Neural progenitor cell (in vitro differentiated cells): ENCODE measurements at regions not wholly inside any gene's neighbourhood (a gene's known extent, or its start where the extent isn't known, plus 50 kb on each side); places are given as distances from the start of the nearest gene placed in this dataset.
A peak's percentile ranks its signal among the peaks of the same experiment; 100 is the strongest.

Source experiments
- DNase-seq: peaks from one replicate; pipeline ENCODE4 v3.0.0-alpha.2; 2016; ENCODE audit warnings: low spot score
- H2AFZ ChIP-seq: fragments of 200-600 bp; sonication (generic); replicated peaks from 2 replicates; pipeline ENCODE4 v1.6.1; 2016; ENCODE audit warnings: antibody characterized with exemption
- H3F3A ChIP-seq: fragments of 200-600 bp; sonication (generic); 2 replicates; pipeline ENCODE4 v1.6.1; 2016; ENCODE audit warnings: antibody characterized with exemption, low read depth
- H3K27ac ChIP-seq: fragments of 200-600 bp; sonication (generic); 2 replicates; pipeline ENCODE4 v1.5.1; 2016; ENCODE audit warnings: mild to moderate bottlenecking
- H3K27me3 ChIP-seq: fragments of 200-600 bp; sonication (generic); 2 replicates; pipeline ENCODE4 v1.6.1; 2016; ENCODE audit warnings: mild to moderate bottlenecking, moderate library complexity
- H3K36me3 ChIP-seq: fragments of 200-600 bp; sonication (generic); 2 replicates; pipeline ENCODE4 v1.5.1; 2016
- H3K4me1 ChIP-seq: fragments of 200-600 bp; sonication (generic); 2 replicates; pipeline ENCODE4 v1.6.1; 2016; ENCODE audit warnings: mixed run types
- H3K4me2 ChIP-seq: fragments of 200-600 bp; sonication (generic); 2 replicates; pipeline ENCODE4 v1.6.1; 2016
- H3K4me3 ChIP-seq: fragments of 200-600 bp; sonication (generic); 2 replicates; pipeline ENCODE4 v1.5.1; 2016
- H3K79me2 ChIP-seq: fragments of 200-600 bp; sonication (generic); 2 replicates; pipeline ENCODE4 v1.6.1; 2016; ENCODE audit warnings: low read depth
- H3K9ac ChIP-seq: fragments of 200-600 bp; sonication (generic); 2 replicates; pipeline ENCODE4 v1.6.1; 2016
- H3K9me3 ChIP-seq: fragments of 200-600 bp; sonication (generic); 2 replicates; pipeline ENCODE4 v1.5.1; 2016; ENCODE audit warnings: low read depth
- H4K20me1 ChIP-seq: fragments of 200-600 bp; sonication (generic); 2 replicates; pipeline ENCODE4 v1.6.1; 2016; ENCODE audit warnings: low read depth
- H3K27ac Mint-ChIP-seq: 3 replicates; pipeline ENCODE4 v1.8.0; 2021; ENCODE audit warnings: mixed read lengths
- H3K27me3 Mint-ChIP-seq: 2 replicates; pipeline ENCODE4 v1.8.0; 2022; ENCODE audit warnings: low read depth, mild to moderate bottlenecking, inconsistent platforms, moderate library complexity, mixed read lengths; ENCODE audit not compliant: insufficient read depth
- H3K36me3 Mint-ChIP-seq: 3 replicates; pipeline ENCODE4 v1.8.0; 2021; ENCODE audit warnings: mixed read lengths
- H3K4me1 Mint-ChIP-seq: 3 replicates; pipeline ENCODE4 v1.8.0; 2021; ENCODE audit warnings: mixed read lengths
- H3K4me3 Mint-ChIP-seq: 3 replicates; pipeline ENCODE4 v1.8.0; 2021; ENCODE audit warnings: mild to moderate bottlenecking, moderate library complexity, mixed read lengths
- H3K9me3 Mint-ChIP-seq: 3 replicates; pipeline ENCODE4 v1.8.0; 2020; ENCODE audit warnings: mixed read lengths
- EZH2 ChIP-seq: fragments of 200-600 bp; sonication (generic); IDR thresholded peaks from 2 replicates; pipeline ENCODE4 v1.6.1; 2017; ENCODE audit warnings: antibody characterized with exemption, mild to moderate bottlenecking, moderate library complexity
- EZH2phosphoT487 ChIP-seq: fragments of 200-600 bp; sonication (generic); IDR thresholded peaks from 2 replicates; pipeline ENCODE4 v1.6.1; 2017; ENCODE audit warnings: antibody characterized with exemption
- TF ChIP-seq, protein P1 (sequence below): fragments of 200-600 bp; sonication (generic); IDR thresholded peaks from 2 replicates; pipeline ENCODE4 v1.5.1; 2017; ENCODE audit warnings: antibody characterized with exemption, mild to moderate bottlenecking

- Mint-ChIP-seq H3K27me3 (peaks cover 11% of the 10 kb centered on the region), H3K4me3 (peak overlapping the region; percentile 30), H3K9me3 (peaks cover 2% of the 10 kb centered on the region), H3K27ac (peak overlapping the region; percentile 58), H3K4me1 (peaks cover 56% of the 10 kb centered on the region), H3K36me3 (no peaks in the 10 kb centered on the region)
- Histone ChIP-seq H3F3A (peaks cover 14% of the 10 kb centered on the region), H3K4me3 (no peak overlapping the region), H3K9ac (no peak overlapping the region), H3K79me2 (no peaks in the 10 kb centered on the region), H2AFZ (no peak overlapping the region), H3K9me3 (no peaks in the 10 kb centered on the region), H3K36me3 (no peaks in the 10 kb centered on the region), H3K4me1 (peaks cover 22% of the 10 kb centered on the region), H3K4me2 (no peak overlapping the region), H3K27ac (no peak overlapping the region), H3K27me3 (no peaks in the 10 kb centered on the region), H4K20me1 (no peaks in the 10 kb centered on the region)
- DNase-seq = no peak
- TF ChIP-seq EZH2phosphoT487 (no peak), EZH2 (no peak)
- TF ChIP-seq, protein P1, sequence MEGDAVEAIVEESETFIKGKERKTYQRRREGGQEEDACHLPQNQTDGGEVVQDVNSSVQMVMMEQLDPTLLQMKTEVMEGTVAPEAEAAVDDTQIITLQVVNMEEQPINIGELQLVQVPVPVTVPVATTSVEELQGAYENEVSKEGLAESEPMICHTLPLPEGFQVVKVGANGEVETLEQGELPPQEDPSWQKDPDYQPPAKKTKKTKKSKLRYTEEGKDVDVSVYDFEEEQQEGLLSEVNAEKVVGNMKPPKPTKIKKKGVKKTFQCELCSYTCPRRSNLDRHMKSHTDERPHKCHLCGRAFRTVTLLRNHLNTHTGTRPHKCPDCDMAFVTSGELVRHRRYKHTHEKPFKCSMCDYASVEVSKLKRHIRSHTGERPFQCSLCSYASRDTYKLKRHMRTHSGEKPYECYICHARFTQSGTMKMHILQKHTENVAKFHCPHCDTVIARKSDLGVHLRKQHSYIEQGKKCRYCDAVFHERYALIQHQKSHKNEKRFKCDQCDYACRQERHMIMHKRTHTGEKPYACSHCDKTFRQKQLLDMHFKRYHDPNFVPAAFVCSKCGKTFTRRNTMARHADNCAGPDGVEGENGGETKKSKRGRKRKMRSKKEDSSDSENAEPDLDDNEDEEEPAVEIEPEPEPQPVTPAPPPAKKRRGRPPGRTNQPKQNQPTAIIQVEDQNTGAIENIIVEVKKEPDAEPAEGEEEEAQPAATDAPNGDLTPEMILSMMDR = no peak
These were observed 323.0 kb downstream of the MYCN start for GRCh38 chr2:16263241-16263890.

- Mint-ChIP-seq H3K27me3 (peaks cover 11% of the 10 kb centered on the region), H3K9me3 (peaks cover 2% of the 10 kb centered on the region), H3K4me3 (peak overlapping the region; percentile 34), H3K36me3 (no peaks in the 10 kb centered on the region), H3K4me1 (peaks cover 63% of the 10 kb centered on the region), H3K27ac (peak overlapping the region; percentile 54)
- TF ChIP-seq EZH2phosphoT487 (peak; percentile 92), EZH2 (no peak)
- TF ChIP-seq, protein P1 = no peak
- Histone ChIP-seq H3K36me3 (no peaks in the 10 kb centered on the region), H3K27me3 (no peaks in the 10 kb centered on the region), H3K4me2 (peak overlapping the region; percentile 60), H4K20me1 (no peaks in the 10 kb centered on the region), H3K79me2 (no peaks in the 10 kb centered on the region), H2AFZ (no peak overlapping the region), H3K4me3 (no peak overlapping the region), H3K4me1 (peaks cover 22% of the 10 kb centered on the region), H3K9me3 (no peaks in the 10 kb centered on the region), H3F3A (peaks cover 14% of the 10 kb centered on the region), H3K9ac (no peak overlapping the region), H3K27ac (no peak overlapping the region)
- peak; percentile 87 for DNase-seq
These were observed 322.3 kb downstream of the MYCN start for GRCh38 chr2:16262526-16263178.

DNA sequence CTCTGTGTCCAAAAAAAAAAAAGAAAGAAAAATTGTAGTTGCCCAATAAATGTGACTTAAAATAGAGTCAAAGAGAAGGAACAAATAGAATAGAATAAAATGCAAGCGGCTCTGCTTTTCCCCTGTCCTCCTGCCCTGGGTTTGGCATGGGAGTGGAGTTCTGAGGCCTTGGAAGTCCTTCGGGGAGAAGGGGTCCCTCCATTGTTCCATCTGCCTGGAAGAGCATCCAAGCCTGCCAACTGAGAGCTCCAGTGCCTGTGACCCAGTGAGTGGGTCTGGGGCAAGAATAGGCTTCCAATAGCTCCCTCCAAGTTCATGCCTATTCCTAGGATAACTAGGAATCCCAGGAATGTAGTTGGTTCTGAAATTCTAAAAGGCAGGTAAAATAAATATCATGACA is 321.4 kb downstream of the MYCN start:
- H3K9me3 ChIP-seq = no peaks in the 10 kb centered on the region
- Mint-ChIP-seq H3K27me3 (peaks cover 7% of the 10 kb centered on the region), H3K4me3 (no peak overlapping the region), H3K4me1 (peaks cover 69% of the 10 kb centered on the region), H3K27ac (no peak overlapping the region), H3K36me3 (no peaks in the 10 kb centered on the region), H3K9me3 (peaks cover 2% of the 10 kb centered on the region)
- H3K4me3 ChIP-seq = no peak overlapping the region
- DNase-seq = no peak
- TF ChIP-seq, protein P1 = no peak
- TF ChIP-seq EZH2 (no peak), EZH2phosphoT487 (no peak)
- no peak overlapping the region for H3K27ac ChIP-seq
- H2AFZ ChIP-seq = no peak overlapping the region
- no peaks in the 10 kb centered on the region for H3K36me3 ChIP-seq
- H3K4me1 ChIP-seq = peaks cover 22% of the 10 kb centered on the region
- no peaks in the 10 kb centered on the region for H3K27me3 ChIP-seq
- peak overlapping the region; percentile 60 for H3K4me2 ChIP-seq
- no peaks in the 10 kb centered on the region for H3K79me2 ChIP-seq
- H4K20me1 ChIP-seq = no peaks in the 10 kb centered on the region
- H3F3A ChIP-seq = peaks cover 14% of the 10 kb centered on the region
- H3K9ac ChIP-seq = no peak overlapping the region
